ENCODE measurements at regions not wholly inside any gene's neighbourhood (a gene's known extent, or its start where the extent isn't known, plus 50 kb on each side); places are given as distances from the start of the nearest gene placed in this dataset.

- intact Hi-C loops (cut with DNase I), result no loop called here
- DNase-seq (ENCODE audit: low spot score), result no peak
These were observed 69.9 kb upstream of the EXOC1L start for GRCh38 chr4:55749666-55750065.

- intact Hi-C loops (cut with DNase I), result no loop called here
- no peak for DNase-seq (ENCODE audit: low spot score)
These were observed 66.8 kb upstream of the EXOC1L start for GRCh38 chr4:55752810-55753209.

DNA sequence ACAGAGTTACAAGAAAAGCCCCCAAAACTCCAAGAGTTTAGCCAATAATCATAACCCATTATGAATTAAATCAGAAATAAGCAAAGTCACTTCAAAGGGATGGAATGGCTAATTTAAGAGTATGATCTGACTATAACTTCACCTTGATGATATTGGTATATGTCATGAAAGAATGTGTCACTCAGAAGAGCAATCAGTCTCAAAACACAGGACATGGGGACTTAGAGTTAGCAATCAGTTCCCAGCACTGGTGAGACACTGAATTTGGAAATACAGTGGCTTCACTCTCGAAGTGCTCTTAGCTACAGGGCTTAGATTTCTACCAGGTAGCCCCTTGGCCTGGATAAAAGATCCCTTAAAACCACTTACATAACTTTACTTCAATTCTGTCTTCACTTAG lies 65.7 kb upstream of the EXOC1L start:
- DNase-seq (ENCODE audit: low spot score), result no peak
- intact Hi-C loops (cut with DNase I), result no loop called here

- intact Hi-C loops (cut with DNase I), result no loop called here
- DNase-seq (ENCODE audit: low spot score), result no peak
These were observed 64.7 kb upstream of the EXOC1L start for GRCh38 chr4:55754754-55755350.

DNA sequence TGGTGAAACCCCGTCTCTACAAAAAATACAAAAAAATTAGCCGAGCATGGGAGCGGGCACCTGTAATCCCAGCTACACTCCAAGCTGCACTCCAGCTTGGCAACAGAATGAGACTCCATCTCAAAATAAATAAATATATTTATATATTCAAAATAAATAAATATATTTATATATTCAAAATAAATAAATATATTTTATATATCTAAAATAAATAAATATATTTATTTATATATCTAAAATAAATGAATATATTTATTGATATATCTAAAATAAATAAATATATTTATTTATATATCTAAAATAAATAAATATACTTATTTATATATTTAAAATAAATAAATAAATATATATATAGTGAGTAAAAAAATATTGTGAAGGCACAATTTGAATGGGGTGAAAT lies 63.4 kb upstream of the EXOC1L start:
- intact Hi-C loops (cut with DNase I), result no loop called here
- DNase-seq (ENCODE audit: low spot score), result no peak

DNA sequence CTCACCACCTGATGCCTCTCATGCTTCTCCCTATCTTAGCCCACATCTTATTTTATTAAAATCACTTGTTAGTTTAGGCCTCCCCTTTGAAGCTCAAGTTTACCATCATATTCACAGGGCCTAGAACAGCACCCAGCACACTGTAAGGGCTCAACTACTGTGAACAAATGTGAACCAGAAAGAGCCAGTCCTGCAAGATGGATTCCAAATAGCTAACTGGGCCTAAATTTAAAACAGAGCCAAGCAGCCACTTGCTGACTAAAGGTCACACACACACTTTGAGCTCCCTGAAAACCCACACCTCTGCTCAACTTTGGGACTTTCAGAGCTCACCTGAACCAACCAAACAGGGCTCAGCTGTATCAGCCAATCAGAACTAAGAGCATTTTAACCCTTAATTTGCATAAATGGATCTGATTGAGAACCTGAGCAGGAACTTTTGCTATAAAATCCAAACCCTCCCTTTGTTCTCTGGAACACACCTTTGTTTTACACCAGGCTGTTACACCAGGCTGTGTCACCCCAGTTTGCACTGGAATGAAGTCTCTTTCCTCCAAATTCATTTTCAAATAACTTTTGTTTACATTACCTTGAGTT lies 62.1 kb upstream of the EXOC1L start:
- intact Hi-C loops (cut with DNase I), result no loop called here

DNA sequence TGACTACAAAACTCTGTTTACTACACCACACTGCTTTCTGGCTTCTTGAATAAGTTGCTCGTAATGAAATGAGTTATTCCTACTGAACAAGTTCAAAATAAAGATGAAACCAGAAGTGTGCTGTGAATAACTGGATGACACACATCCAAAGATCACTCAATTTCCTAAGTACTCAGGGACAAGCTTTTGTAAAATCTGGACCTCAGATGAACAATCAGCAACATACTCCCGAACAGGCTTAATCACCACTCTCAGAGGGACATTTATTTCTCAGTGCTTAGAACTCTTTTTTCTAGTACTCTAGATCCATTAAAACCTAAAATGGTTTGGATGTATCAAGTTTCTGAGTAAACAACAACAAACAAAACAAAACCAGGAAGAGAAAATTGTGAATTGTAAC lies 61.5 kb upstream of the EXOC1L start:
- intact Hi-C loops (cut with DNase I), result no loop called here
- DNase-seq (ENCODE audit: low spot score), result no peak

More for the DNA sequence above, 62.1 kb upstream of the EXOC1L start:
- no peak for DNase-seq (ENCODE audit: low spot score)

GRCh38 chr4:55758570-55758969 lies 61.0 kb upstream of the EXOC1L start:
- intact Hi-C loops (cut with DNase I), result no loop called here
- DNase-seq (ENCODE audit: low spot score), result no peak

DNA sequence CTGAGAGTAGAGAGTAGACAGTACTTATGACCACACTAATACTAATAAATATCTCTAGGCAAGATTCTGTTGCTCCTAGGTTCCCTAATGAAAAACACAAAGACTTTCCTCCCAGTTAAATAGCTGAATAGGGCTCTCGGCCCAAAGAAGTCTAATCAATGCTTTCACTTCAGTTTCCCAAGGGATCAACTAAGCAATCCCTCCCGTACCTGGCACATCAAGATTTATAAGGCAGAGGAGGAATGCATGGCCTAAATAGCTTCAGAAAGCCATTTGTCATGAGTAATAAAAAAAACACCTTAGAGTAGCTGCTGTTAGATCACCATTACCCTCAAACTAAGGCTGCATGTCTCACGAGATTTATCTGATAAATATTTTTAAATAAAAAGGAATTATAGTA lies 56.8 kb upstream of the EXOC1L start:
- no peak for DNase-seq (ENCODE audit: low spot score)
- intact Hi-C loops (cut with DNase I), result no loop called here

DNA sequence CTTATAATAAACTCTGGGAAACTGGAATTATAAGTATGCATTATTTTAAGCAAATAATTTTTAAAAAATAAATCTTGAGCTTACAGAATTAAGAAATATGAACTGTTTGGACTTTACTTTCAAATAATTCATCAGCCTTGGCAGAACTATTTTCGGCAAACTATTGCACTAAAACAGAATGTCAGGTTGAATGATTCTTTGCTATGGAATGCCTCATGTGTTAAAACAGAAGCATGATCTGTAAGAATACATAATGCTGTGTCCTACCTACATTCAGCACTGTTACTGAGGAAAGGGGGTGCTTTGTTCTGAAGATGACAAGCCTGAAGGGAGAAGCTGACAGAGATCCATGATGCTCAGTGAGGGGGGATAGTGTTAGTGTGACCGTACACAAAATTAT lies 55.6 kb upstream of the EXOC1L start:
- intact Hi-C loops (cut with DNase I), result no loop called here
- DNase-seq (ENCODE audit: low spot score), result no peak

- intact Hi-C loops (cut with DNase I), result no loop called here
- DNase-seq (ENCODE audit: low spot score), result no peak
These were observed 54.5 kb upstream of the EXOC1L start for GRCh38 chr4:55765070-55765469.

DNA sequence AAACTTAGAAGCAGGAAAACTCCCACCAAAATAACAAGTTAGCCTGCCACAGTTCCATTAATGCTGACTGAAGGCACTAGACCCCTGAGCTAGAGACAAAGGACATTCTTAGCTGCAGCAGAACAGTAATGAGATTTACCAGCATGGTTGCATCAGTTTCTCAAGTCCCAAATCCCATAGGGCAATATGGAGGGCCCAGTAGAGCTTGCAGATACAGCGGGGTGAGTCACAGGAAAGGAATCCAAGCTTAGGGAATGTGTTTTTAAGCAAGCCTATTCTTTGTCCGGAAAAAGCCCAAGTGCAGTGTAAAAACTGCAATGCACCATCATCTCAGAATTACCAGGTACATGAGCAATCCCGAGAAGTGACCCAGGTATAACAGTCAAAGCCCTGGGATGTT lies 51.3 kb upstream of the EXOC1L start:
- intact Hi-C loops (cut with DNase I), result no loop called here
- DNase-seq (ENCODE audit: low spot score), result no peak
